ENCODE measurements at regions not wholly inside any gene's neighbourhood (a gene's known extent, or its start where the extent isn't known, plus 50 kb on each side); places are given as distances from the start of the nearest gene placed in this dataset.

GRCh38 chr6:44528716-44529115 is 141.2 kb downstream of the CDC5L start:
- Histone ChIP-seq H3K4me3 (ENCODE audit: low read depth, low read length) (no peak overlapping the region), H3K27me3 (replicated peaks) (no peaks in the 10 kb centered on the region), H3K27ac (no peak overlapping the region), H3K36me3 (replicated peaks) (no peaks in the 10 kb centered on the region)
- in situ Hi-C loops (cut with HindIII; ENCODE audit: low pct_ligation_motif_present, low sequenced_read_pairs), result no loop called here
- no peak for DNase-seq
- TF ChIP-seq CTCF (IDR thresholded peaks at IDR 0.05; ENCODE audit: low read depth, low read length, missing control alignments), result no peak

- no peak overlapping the region for H3K27ac ChIP-seq
- H3K4me3 ChIP-seq (ENCODE audit: low read depth, low read length), result no peak overlapping the region
- H3K36me3 ChIP-seq (replicated peaks), result no peaks in the 10 kb centered on the region
- in situ Hi-C loops (cut with HindIII; ENCODE audit: low pct_ligation_motif_present, low sequenced_read_pairs), result no loop called here
- TF ChIP-seq CTCF (IDR thresholded peaks at IDR 0.05; ENCODE audit: low read depth, low read length, missing control alignments), result no peak
- no peaks in the 10 kb centered on the region for H3K27me3 ChIP-seq (replicated peaks)
- no peak for DNase-seq
These were observed 141.8 kb downstream of the CDC5L start for GRCh38 chr6:44529146-44529905.

GRCh38 chr6:44530209-44530909 is 142.9 kb downstream of the CDC5L start:
- no peak for TF ChIP-seq CTCF (IDR thresholded peaks at IDR 0.05; ENCODE audit: low read depth, low read length, missing control alignments)
- H3K36me3 ChIP-seq (replicated peaks), result no peaks in the 10 kb centered on the region
- no peak overlapping the region for H3K27ac ChIP-seq
- DNase-seq, result no peak
- no peak overlapping the region for H3K4me3 ChIP-seq (ENCODE audit: low read depth, low read length)
- in situ Hi-C loops (cut with HindIII; ENCODE audit: low pct_ligation_motif_present, low sequenced_read_pairs), result no loop called here
- no peaks in the 10 kb centered on the region for H3K27me3 ChIP-seq (replicated peaks)

- in situ Hi-C loops (cut with HindIII; ENCODE audit: low pct_ligation_motif_present, low sequenced_read_pairs), result no loop called here
- Histone ChIP-seq H3K4me3 (ENCODE audit: low read depth, low read length) (no peak overlapping the region), H3K36me3 (replicated peaks) (no peaks in the 10 kb centered on the region), H3K27me3 (replicated peaks) (no peaks in the 10 kb centered on the region), H3K27ac (no peak overlapping the region)
- DNase-seq, result no peak
- TF ChIP-seq CTCF (IDR thresholded peaks at IDR 0.05; ENCODE audit: low read depth, low read length, missing control alignments), result no peak
These were observed 143.4 kb downstream of the CDC5L start for GRCh38 chr6:44530910-44531234.

GRCh38 chr6:44531442-44532015 is 144.0 kb downstream of the CDC5L start:
- no peak for TF ChIP-seq CTCF (IDR thresholded peaks at IDR 0.05; ENCODE audit: low read depth, low read length, missing control alignments)
- in situ Hi-C loops (cut with HindIII; ENCODE audit: low pct_ligation_motif_present, low sequenced_read_pairs), result no loop called here
- H3K36me3 ChIP-seq (replicated peaks), result no peaks in the 10 kb centered on the region
- no peaks in the 10 kb centered on the region for H3K27me3 ChIP-seq (replicated peaks)
- no peak for DNase-seq
- H3K4me3 ChIP-seq (ENCODE audit: low read depth, low read length), result no peak overlapping the region
- no peak overlapping the region for H3K27ac ChIP-seq
